Spleen (tissue), 7 donors: ENCODE measurements at regions not wholly inside any gene's neighbourhood (a gene's known extent, or its start where the extent isn't known, plus 50 kb on each side); places are given as distances from the start of the nearest gene placed in this dataset.

Experiments used
- CTCF ChIP-seq, 11 experiments: fragments of 200-600 bp in 7 of 11; fragments of 450-650 bp in 4 of 11; sonication (generic) in 4 of 11; IDR thresholded peaks in 8 of 11; conservative IDR thresholded peaks in 3 of 11; 1 replicate in 7 of 11; 2 replicates in 4 of 11; pipeline versions ENCODE4 v1.4.0 to v1.8.0; 2016 to 2021; ENCODE audit warnings: antibody characterized with exemption in 11 of 11, inconsistent platforms in 4 of 11, mild to moderate bottlenecking in 1 of 11
- POLR2A ChIP-seq, 3 donors: fragments of 450-650 bp; IDR thresholded peaks; one replicate each; pipeline ENCODE4 v1.5.1; 2017; ENCODE audit warnings: antibody characterized with exemption in 3 of 3, mild to moderate bottlenecking in 1 of 3
- POLR2AphosphoS5 ChIP-seq, 3 donors: sonication (generic); formaldehyde crosslinking; IDR thresholded peaks; one replicate each; pipeline ENCODE4 v1.5.1; 2017; ENCODE audit warnings: antibody characterized with exemption in 3 of 3
- donor health status: DM: no; HTN: no; CAD: no; lungs with moderate emphysema.
- donor health status: DM: no; HTN: no; CAD: no.
- donor health status: DM: no; HTN: no; CAD: no.

- TF ChIP-seq CTCF (IDR thresholded peaks at IDR 0.05 in 8 of 11, conservative IDR thresholded peaks at IDR 0.05 in 3 of 11) (no peak), POLR2A (IDR thresholded peaks at IDR 0.05) (no peak), POLR2AphosphoS5 (IDR thresholded peaks at IDR 0.05) (no peak)
These were observed 216.9 kb upstream of the PELI2 start for GRCh38 chr14:55901291-55901690.
